ENCODE measurements at regions not wholly inside any gene's neighbourhood (a gene's known extent, or its start where the extent isn't known, plus 50 kb on each side); places are given as distances from the start of the nearest gene placed in this dataset.

GRCh38 chr12:91817517-91817916 is 328.1 kb downstream of the BTG1 start:
- TF ChIP-seq CTCF (IDR thresholded peaks at IDR 0.05; ENCODE audit: insufficient read depth, low read length, poor library complexity, severe bottlenecking) (no peak), EZH2phosphoT487 (conservative IDR thresholded peaks at IDR 0.05; ENCODE audit: low read length) (no peak)

All from SU-DHL-6 (cell line).